Breast epithelium (tissue), 3 donors: ENCODE measurements at regions not wholly inside any gene's neighbourhood (a gene's known extent, or its start where the extent isn't known, plus 50 kb on each side); places are given as distances from the start of the nearest gene placed in this dataset.

Source experiments
- POLR2A ChIP-seq: fragments of 450-650 bp; IDR thresholded peaks from one replicate; pipeline ENCODE4 v1.6.1; 2016; ENCODE audit warnings: antibody characterized with exemption, mild to moderate bottlenecking, moderate library complexity
- TF ChIP-seq, protein P1 (sequence below), 3 donors: fragments of 450-650 bp; IDR thresholded peaks; one replicate each; pipeline ENCODE4 v1.5.1; 2016 to 2017; ENCODE audit warnings: antibody characterized with exemption in 3 of 3, mild to moderate bottlenecking in 3 of 3, moderate library complexity in 3 of 3

DNA sequence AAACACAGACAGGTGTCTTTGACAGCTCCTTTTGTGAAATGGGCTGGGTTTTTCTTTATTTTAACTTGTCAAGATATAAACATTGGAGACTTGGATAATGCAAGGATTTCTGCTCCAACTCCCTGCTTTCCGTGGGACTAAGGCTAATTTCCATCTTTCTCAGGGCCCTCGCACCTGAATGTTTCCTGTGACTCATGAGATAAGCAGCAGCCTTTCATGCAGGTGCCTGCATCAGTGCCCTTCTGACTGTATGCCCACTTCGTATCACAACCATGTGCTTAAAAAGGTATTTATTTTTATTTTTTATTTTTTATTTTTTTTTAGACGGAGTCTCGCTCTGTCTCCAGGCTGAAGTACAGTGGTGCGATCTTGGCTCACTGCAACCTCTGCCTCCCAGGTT lies 736.1 kb downstream of the DOK5 start:
- TF ChIP-seq, protein P1, sequence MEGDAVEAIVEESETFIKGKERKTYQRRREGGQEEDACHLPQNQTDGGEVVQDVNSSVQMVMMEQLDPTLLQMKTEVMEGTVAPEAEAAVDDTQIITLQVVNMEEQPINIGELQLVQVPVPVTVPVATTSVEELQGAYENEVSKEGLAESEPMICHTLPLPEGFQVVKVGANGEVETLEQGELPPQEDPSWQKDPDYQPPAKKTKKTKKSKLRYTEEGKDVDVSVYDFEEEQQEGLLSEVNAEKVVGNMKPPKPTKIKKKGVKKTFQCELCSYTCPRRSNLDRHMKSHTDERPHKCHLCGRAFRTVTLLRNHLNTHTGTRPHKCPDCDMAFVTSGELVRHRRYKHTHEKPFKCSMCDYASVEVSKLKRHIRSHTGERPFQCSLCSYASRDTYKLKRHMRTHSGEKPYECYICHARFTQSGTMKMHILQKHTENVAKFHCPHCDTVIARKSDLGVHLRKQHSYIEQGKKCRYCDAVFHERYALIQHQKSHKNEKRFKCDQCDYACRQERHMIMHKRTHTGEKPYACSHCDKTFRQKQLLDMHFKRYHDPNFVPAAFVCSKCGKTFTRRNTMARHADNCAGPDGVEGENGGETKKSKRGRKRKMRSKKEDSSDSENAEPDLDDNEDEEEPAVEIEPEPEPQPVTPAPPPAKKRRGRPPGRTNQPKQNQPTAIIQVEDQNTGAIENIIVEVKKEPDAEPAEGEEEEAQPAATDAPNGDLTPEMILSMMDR (IDR thresholded peaks at IDR 0.05): no peak
- TF ChIP-seq POLR2A: no peak
